Peyer's patch (tissue), 4 donors: ENCODE measurements at regions not wholly inside any gene's neighbourhood (a gene's known extent, or its start where the extent isn't known, plus 50 kb on each side); places are given as distances from the start of the nearest gene placed in this dataset.

Experiments
- DNase-seq, 3 donors: peaks; one replicate each; pipeline ENCODE4 v3.0.0-alpha.2; 2017 to 2019
- H3K27ac ChIP-seq, 4 donors: fragments of 200-600 bp; sonication (generic); one replicate each; pipeline ENCODE4 v1.5.1; 2016 to 2019
- H3K27me3 ChIP-seq, 2 donors: fragments of 200-600 bp; sonication (generic); one replicate each; pipeline ENCODE4 v1.5.1; 2019
- H3K36me3 ChIP-seq, 3 donors: fragments of 200-600 bp; sonication (generic); one replicate each; pipeline ENCODE4 v1.5.1; 2016 to 2019
- H3K4me1 ChIP-seq, 4 donors: fragments of 200-600 bp; sonication (generic); one replicate each; pipeline ENCODE4 v1.5.1; 2016 to 2019
- H3K4me3 ChIP-seq, 4 donors: fragments of 200-600 bp; sonication (generic); 1 replicate in 3 of 4; 2 replicates in 1 of 4; pipeline ENCODE4 v1.5.1; 2016 to 2019; ENCODE audit warnings: mild to moderate bottlenecking in 1 of 4
- H3K9me3 ChIP-seq, 4 donors: fragments of 200-600 bp; sonication (generic); one replicate each; pipeline ENCODE4 v1.5.1; 2016 to 2019; ENCODE audit warnings: mild to moderate bottlenecking in 1 of 4
- POLR2A ChIP-seq, 2 donors: fragments of 450-650 bp; IDR thresholded peaks; one replicate each; pipeline ENCODE4 v1.5.1; 2017; ENCODE audit warnings: antibody characterized with exemption in 2 of 2, mild to moderate bottlenecking in 2 of 2, moderate library complexity in 2 of 2
- TF ChIP-seq, protein P1 (sequence below), 6 experiments: fragments of 450-650 bp in 4 of 6; fragments of 200-600 bp in 2 of 6; sonication (generic) in 1 of 6; IDR thresholded peaks; one replicate each; pipeline ENCODE4 v1.5.1; 2017 to 2019; ENCODE audit warnings: antibody characterized with exemption in 6 of 6, mild to moderate bottlenecking in 3 of 6, moderate library complexity in 1 of 6

GRCh38 chr2:79275863-79276262 lies 116.3 kb upstream of the REG3A start:
- H3K9me3 ChIP-seq: no peaks in the 10 kb centered on the region
- H3K27ac ChIP-seq: no peak overlapping the region
- H3K36me3 ChIP-seq: no peaks in the 10 kb centered on the region
- no peak for DNase-seq
- H3K4me3 ChIP-seq: no peak overlapping the region
- no peaks in the 10 kb centered on the region for H3K4me1 ChIP-seq
- no peak for TF ChIP-seq POLR2A (IDR thresholded peaks at IDR 0.05)
- TF ChIP-seq, protein P1, sequence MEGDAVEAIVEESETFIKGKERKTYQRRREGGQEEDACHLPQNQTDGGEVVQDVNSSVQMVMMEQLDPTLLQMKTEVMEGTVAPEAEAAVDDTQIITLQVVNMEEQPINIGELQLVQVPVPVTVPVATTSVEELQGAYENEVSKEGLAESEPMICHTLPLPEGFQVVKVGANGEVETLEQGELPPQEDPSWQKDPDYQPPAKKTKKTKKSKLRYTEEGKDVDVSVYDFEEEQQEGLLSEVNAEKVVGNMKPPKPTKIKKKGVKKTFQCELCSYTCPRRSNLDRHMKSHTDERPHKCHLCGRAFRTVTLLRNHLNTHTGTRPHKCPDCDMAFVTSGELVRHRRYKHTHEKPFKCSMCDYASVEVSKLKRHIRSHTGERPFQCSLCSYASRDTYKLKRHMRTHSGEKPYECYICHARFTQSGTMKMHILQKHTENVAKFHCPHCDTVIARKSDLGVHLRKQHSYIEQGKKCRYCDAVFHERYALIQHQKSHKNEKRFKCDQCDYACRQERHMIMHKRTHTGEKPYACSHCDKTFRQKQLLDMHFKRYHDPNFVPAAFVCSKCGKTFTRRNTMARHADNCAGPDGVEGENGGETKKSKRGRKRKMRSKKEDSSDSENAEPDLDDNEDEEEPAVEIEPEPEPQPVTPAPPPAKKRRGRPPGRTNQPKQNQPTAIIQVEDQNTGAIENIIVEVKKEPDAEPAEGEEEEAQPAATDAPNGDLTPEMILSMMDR (IDR thresholded peaks at IDR 0.05): no peak
- H3K27me3 ChIP-seq: no peaks in the 10 kb centered on the region

DNA sequence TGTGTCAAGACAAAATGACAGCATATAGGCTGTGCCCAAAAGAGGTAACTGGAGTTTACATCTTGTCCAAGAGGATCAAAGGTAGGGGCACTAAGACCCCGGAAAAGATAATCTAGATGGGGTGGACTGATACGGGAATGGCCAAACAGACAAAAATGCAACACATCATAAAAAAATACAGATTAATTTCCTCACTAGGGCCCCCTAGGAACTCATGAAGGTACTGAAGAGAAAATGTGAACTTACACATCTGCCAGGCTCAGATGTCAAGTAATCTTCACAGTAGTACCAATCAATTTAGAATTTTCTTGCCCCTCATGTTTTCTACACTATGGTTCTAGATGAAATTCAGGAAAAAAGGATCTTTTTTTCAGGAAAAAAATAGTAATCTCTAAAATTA lies 115.6 kb upstream of the REG3A start:
- TF ChIP-seq POLR2A (IDR thresholded peaks at IDR 0.05): no peak
- TF ChIP-seq, protein P1 (IDR thresholded peaks at IDR 0.05): no peak
- no peak for DNase-seq
- no peaks in the 10 kb centered on the region for H3K4me1 ChIP-seq
- H3K4me3 ChIP-seq: no peak overlapping the region
- H3K27ac ChIP-seq: no peak overlapping the region
- no peaks in the 10 kb centered on the region for H3K27me3 ChIP-seq
- H3K36me3 ChIP-seq: no peaks in the 10 kb centered on the region
- H3K9me3 ChIP-seq: no peaks in the 10 kb centered on the region

DNA sequence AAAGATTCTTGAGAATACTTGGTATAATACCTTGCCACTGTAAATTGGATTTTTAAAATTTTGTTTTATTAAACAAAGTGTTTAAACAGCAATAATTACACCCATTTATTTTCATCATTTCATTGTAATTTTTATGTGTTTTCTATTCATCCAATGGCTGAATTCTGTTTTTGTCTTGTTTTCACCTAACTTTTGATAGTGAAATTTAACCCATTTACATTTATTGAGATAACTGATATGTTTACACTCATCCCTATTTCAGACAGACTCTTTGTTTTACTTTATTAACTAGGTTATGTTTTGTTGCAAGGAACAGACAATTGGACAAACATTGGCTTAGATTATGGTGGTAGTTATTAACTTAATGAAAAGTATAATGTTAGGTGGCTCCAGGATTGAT lies 113.1 kb upstream of the REG3A start:
- Histone ChIP-seq H3K27me3 (no peaks in the 10 kb centered on the region), H3K4me3 (no peak overlapping the region), H3K27ac (no peak overlapping the region), H3K36me3 (no peaks in the 10 kb centered on the region), H3K4me1 (no peaks in the 10 kb centered on the region), H3K9me3 (no peaks in the 10 kb centered on the region)
- TF ChIP-seq, protein P1 (IDR thresholded peaks at IDR 0.05): no peak
- no peak for TF ChIP-seq POLR2A (IDR thresholded peaks at IDR 0.05)
- DNase-seq: no peak

- Histone ChIP-seq H3K4me3 (no peak overlapping the region), H3K27ac (no peak overlapping the region), H3K36me3 (no peaks in the 10 kb centered on the region), H3K9me3 (no peaks in the 10 kb centered on the region), H3K4me1 (no peaks in the 10 kb centered on the region), H3K27me3 (no peaks in the 10 kb centered on the region)
- DNase-seq: no peak
- TF ChIP-seq POLR2A (IDR thresholded peaks at IDR 0.05): no peak
- TF ChIP-seq, protein P1 (IDR thresholded peaks at IDR 0.05): no peak
These were observed 111.9 kb upstream of the REG3A start for GRCh38 chr2:79271456-79271855.

GRCh38 chr2:79260848-79261247 lies 101.3 kb upstream of the REG3A start:
- TF ChIP-seq, protein P1 (IDR thresholded peaks at IDR 0.05): no peak
- no peak for TF ChIP-seq POLR2A (IDR thresholded peaks at IDR 0.05)
- DNase-seq: no peak

DNA sequence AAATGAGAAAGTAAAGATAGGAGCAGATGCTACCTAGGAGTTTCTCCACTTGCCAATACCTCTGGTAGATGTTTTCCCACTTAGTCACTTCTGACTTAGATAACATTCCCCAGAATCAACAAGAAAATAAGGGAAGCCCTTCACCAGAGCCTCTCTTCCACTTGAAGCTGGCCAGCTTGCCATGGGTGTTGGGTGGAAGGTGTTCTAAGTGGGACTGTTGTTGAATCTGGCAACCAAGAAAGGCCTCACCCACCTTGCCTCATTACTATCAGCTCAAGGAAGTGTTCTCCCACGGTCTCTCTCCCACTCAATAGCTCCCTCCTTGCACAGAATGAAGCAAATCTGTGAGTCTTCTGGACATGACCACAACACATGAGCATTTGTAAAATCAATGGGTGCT lies 100.4 kb upstream of the REG3A start:
- no peak for TF ChIP-seq POLR2A (IDR thresholded peaks at IDR 0.05)
- TF ChIP-seq, protein P1 (IDR thresholded peaks at IDR 0.05): no peak
- DNase-seq: no peak
- no peaks in the 10 kb centered on the region for H3K27me3 ChIP-seq

More at GRCh38 chr2:79260848-79261247, 101.3 kb upstream of the REG3A start:
- no peaks in the 10 kb centered on the region for H3K9me3 ChIP-seq
- no peaks in the 10 kb centered on the region for H3K4me1 ChIP-seq
- no peaks in the 10 kb centered on the region for H3K27me3 ChIP-seq
- no peaks in the 10 kb centered on the region for H3K36me3 ChIP-seq
- H3K27ac ChIP-seq: no peak overlapping the region
- no peak overlapping the region for H3K4me3 ChIP-seq

More for the DNA sequence above, 100.4 kb upstream of the REG3A start:
- Histone ChIP-seq H3K4me3 (no peak overlapping the region), H3K27ac (no peak overlapping the region), H3K9me3 (no peaks in the 10 kb centered on the region), H3K4me1 (no peaks in the 10 kb centered on the region), H3K36me3 (no peaks in the 10 kb centered on the region)
